ENCODE measurements at regions not wholly inside any gene's neighbourhood (a gene's known extent, or its start where the extent isn't known, plus 50 kb on each side); places are given as distances from the start of the nearest gene placed in this dataset.

GRCh38 chr2:120954939-120955338 lies 219.3 kb downstream of the GLI2 start:
- no peak for DNase-seq (ENCODE audit: low read depth)

DNA sequence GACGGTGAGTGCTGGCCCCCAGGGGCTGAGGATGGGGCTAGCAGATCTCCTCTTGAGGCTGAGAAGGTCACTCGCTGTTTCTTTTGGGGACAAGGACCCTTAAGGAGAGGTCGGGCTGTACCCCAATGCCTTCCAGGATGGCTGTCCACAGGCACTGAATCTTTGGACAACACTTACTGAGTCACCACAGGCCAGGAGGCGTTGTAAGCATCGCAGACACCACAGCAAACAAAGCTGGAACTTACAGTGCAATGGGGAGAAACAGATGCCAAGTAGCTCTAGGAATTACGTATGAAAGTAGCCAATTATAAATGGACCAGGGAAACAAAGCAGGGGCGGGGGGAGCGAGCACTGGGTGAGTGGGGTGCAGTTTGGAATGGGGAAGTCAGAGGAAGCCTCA lies 219.8 kb downstream of the GLI2 start:
- no peak for DNase-seq (ENCODE audit: low read depth)

DNA sequence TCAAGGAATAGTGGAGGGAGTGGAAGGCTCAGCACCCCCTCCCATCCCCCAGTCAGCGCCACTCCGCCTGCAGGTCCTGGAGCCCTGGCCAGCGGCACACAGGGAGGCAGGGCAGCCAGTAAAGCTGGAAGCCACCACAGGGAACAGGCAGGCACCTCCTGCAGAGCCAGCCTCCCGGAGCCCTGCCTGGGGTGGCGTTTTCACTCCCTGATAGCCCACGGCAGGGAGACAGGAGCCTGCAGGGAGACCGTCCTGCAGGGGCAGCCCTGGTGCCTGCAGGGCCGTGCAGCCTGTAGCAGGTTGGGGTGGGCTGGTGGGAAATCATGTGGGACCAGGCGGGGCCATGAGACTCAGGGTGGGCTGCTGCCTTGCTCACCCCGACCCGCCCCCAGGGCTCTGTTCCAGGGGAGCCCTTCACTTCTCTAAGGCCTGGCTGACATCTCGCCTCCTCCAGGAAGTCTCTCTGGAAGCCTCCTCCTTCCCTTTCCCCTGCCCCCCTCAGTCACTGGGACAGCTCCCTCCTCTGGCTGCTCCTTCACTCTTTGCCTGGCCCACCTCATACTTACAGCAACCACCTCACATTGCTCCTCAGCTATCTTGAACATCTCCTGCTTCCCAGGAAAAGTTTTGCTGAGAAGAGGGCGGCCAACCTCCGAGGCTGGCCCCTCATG lies 221.0 kb downstream of the GLI2 start:
- DNase-seq (ENCODE audit: low read depth), result no peak

- DNase-seq (ENCODE audit: low read depth), result no peak
Measured at GRCh38 chr2:120957905-120958304, 222.2 kb downstream of the GLI2 start.

DNA sequence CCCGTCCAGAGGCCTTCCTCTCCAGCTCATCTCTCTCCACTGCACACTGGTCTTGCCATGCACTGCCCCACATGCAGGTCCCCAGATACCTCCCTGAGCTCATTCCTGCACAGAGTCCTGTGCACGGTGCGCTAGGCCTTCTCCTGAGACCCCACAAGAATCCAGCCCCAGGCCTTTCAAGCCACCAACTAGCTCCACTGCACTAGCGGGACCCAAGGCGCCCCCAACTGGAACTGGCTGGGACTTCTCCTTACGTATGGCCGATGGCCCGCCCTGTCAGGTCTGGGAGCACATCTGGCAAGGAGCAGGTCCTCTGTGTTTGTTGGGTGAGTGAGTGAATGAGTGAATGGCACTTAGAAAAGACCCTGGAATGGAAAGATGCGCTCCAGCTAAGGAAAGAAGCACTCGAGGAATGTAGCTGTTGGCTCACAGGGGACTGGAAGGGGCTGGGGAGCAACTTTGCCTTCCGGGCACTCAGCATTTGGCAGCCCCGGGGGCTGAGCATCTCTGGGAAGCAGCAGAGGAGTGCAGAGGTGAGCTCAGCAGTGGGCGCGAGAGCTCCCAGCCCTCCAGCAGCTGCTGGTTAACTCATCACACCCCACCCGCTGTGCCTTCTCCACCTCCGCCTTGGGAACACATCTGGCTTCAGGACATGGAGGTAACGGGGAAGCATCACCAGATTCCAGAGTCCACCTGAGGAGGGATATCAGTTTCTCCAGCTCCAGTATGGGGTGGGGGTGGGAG lies 223.1 kb downstream of the GLI2 start:
- no peak for DNase-seq (ENCODE audit: low read depth)

DNA sequence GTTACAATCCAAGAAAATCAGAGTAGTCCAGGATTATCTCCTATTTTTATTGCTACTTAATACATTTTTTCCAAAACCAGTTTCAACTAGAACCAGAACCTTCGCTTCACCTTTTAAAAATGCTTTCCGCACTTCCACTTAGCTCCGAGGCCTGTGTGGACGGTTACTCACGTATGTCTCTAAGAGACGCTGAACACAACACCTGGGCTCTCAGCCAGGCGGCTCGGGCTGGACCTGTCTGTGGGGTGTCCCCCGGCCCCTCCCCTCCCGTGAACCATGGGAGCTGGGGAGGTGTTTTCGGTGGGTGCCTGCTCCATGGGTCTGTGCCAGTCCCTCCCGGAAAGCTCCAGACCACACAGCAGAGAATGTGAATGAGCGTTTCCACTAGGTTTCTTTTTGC lies 223.8 kb downstream of the GLI2 start:
- no peak for DNase-seq (ENCODE audit: low read depth)

GRCh38 chr2:120960770-120961366 lies 225.2 kb downstream of the GLI2 start:
- no peak for DNase-seq (ENCODE audit: low read depth)

- DNase-seq (ENCODE audit: low read depth), result no peak
Measured at GRCh38 chr2:120961396-120961795, 225.7 kb downstream of the GLI2 start.

DNA sequence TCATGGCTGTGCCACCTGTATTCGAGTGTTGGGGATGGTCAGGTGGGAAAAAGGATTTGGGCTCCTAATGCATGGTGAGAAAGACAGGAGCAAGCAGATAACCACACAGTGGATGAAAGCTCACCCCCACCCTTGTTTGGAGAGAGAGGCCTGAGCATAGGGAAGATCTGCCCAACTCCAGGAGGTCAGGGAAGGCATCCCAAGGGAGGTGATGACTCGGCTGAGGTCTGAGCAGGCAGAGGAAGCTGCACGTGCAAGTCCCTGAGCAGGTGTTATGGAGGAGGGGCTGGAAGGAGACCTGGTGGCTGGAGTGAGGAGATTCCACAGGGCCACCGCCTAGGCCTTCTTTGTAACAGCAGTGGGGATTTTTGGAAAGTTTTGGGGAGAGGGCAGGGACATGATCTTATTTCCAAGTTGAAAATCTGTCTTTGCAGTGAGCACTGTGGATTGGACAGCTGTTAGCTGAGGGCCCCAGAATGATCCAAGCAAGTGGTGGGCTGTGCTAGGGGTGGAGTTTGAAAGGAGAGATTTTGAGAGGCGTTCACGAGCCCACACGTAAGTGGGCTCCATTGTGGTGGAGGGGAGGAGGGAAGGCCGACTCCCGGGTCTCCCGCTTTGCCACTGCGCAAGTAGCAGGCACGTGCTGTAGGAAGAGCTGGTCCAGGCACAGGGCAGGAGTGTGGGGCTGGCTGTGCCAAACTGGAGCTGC lies 228.5 kb downstream of the GLI2 start:
- DNase-seq (ENCODE audit: low read depth), result no peak

- DNase-seq (ENCODE audit: low read depth), result no peak
Measured at GRCh38 chr2:120964819-120965218, 229.2 kb downstream of the GLI2 start.

GRCh38 chr2:120966510-120967254 lies 231.0 kb downstream of the GLI2 start:
- no peak for DNase-seq (ENCODE audit: low read depth)

DNA sequence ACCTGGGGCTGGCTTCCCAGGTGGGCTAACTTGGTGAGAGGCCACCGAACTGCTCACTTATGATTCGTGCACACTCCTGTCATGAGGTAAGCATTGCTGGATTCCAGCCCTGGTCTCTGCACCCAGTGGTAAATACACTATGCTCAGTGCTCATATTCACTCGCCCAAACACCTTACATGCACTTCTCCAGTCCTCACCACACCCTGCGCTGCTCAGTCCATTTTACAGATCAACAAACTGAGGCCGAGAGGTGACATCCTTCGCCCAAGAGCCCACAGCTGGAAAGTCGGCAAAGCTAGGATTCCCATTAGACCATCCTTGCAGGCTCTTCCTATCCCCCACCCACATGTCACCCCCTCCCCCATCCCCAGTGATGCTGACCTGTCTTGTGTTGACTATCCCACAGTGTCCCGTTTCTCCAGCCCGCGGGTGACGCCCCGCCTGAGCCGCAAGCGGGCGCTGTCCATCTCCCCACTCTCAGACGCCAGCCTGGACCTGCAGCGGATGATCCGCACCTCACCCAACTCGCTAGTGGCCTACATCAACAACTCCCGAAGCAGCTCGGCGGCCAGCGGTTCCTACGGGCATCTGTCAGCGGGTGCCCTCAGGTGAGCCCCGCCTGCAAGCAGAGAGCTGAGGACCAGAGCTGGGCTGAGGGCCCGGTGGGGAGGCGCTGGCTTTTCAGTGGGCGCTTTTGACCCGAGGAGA lies 232.8 kb downstream of the GLI2 start:
- DNase-seq (ENCODE audit: low read depth), result no peak

GRCh38 chr2:120969613-120970355 lies 234.1 kb downstream of the GLI2 start:
- no peak for DNase-seq (ENCODE audit: low read depth)

- DNase-seq (ENCODE audit: low read depth), result no peak
Measured at GRCh38 chr2:120971866-120972265, 236.2 kb downstream of the GLI2 start.

- no peak for DNase-seq (ENCODE audit: low read depth)
Measured at GRCh38 chr2:120972286-120972685, 236.6 kb downstream of the GLI2 start.

DNA sequence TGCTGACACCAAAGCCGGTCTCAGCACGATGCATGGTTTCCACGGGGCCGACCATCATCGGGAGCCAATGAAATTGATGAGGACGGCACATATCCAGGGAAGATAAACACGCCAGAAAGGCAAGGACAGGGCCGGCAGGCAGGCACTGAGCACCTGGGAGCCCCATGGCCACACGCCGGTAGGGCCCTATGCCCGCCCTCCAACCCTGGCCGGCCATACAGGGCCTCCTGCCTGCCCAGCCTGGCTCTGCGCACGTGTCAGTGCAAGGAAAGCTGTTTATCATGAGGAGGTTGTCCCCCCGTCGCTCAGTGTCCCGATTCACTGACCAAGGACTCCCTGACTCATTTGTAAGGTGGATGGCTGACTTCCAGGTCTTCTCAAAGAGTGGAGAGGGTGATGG lies 237.5 kb downstream of the GLI2 start:
- no peak for DNase-seq (ENCODE audit: low read depth)

- DNase-seq (ENCODE audit: low read depth), result no peak
Measured at GRCh38 chr2:120974950-120975349, 239.3 kb downstream of the GLI2 start.

DNA sequence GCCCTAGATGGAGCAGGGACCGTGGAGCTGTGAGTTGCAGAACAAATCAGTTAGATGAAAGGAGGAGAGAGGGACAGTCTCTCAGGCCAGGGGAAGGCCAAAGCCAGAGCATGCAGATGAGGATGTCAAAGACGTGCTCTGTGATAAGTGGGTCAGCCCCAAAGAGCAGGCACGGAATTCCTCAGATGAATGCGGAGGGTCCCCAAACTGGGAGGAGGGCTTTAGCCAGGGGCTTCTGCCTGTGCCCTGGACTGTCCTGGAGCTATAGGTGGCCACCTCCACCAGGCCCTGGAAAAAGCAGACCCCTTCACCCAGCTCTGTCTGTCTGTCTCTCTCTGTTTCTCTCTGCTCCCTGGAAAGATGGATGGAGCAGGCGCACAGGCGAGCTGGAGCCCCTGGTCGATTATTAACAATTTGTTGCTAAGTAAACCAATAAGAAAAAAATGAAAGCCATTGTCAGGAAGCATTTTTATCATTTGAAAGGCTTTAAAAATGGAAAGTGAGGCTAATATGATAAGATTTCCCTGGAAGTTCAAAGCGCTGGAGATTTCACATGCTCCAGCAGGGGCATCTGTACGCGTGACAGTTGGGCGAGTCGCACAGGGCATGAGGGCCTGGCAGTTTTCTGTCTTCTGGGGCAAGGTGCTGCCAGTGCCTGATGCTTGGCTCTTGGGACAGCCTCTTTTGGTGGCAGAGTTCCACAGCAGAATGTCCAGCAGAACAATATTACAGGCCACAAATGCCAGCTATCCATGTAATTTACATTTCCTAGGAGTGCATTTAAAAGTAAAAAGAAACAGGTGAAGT lies 241.0 kb downstream of the GLI2 start:
- DNase-seq (ENCODE audit: low read depth), result no peak

- no peak for DNase-seq (ENCODE audit: low read depth)
Measured at GRCh38 chr2:120977582-120978358, 242.1 kb downstream of the GLI2 start.

All from non-pigmented ciliary epithelial cell (primary cell).